HepG2 (cell line): ENCODE measurements at regions not wholly inside any gene's neighbourhood (a gene's known extent, or its start where the extent isn't known, plus 50 kb on each side); places are given as distances from the start of the nearest gene placed in this dataset.

Source experiments
- ATAC-seq: fragments of 200-7000 bp; cut with Tn5 transposase; 3 replicates; pipeline ENCODE4 v1.9.1; 2020; ENCODE audit warnings: mild to moderate bottlenecking, moderate library complexity
- BruUV-seq: library from RNA; stranded (reverse); fragments of 400-500 nt; replicated peaks from 2 replicates; lab custom pipeline; 2021; lab: Mats Ljungman, UMichigan
- CTCF ChIA-PET: fragments of 300-600 bp; formaldehyde crosslinking; extraction: SDS; loops from one replicate; lab custom pipeline; 2021; ENCODE audit warnings: low total read pairs, inconsistent platforms, low intra/inter-chr PET ratio; lab: Yijun Ruan, JAX
- POLR2A ChIA-PET: fragments of 350-600 bp; sonication (Branson Sonifier 250); formaldehyde crosslinking; loops from one replicate; lab custom pipeline; 2020; ENCODE audit warnings: antibody characterized with exemption, inconsistent platforms; lab: Yijun Ruan, JAX
- DNase-seq: peaks from one replicate; pipeline ENCODE4 v3.0.0-alpha.2; 2015; ENCODE audit warnings: low spot score
- FAIRE-seq: peaks from 3 replicates; lab custom pipeline; 2011; peaks lifted over from hg19 to GRCh38; lab: Jason Lieb, UNC
- H2AFZ ChIP-seq: one replicate; pipeline ENCODE4 v1.6.1; 2011; ENCODE audit warnings: low read length, inconsistent platforms
- H3K27ac ChIP-seq: fragments of 300-600 bp; 3 replicates; pipeline ENCODE4 v1.8.0; 2011; ENCODE audit warnings: mixed run types, mild to moderate bottlenecking, mixed read lengths, low read length, inconsistent platforms; ENCODE audit not compliant: insufficient read depth; ENCODE audit errors: extremely low read length
- H3K27me3 ChIP-seq, 2 experiments: fragments of 200-600 bp in 1 of 2; 2 replicates in 1 of 2; 3 replicates in 1 of 2; pipeline versions ENCODE4 v1.6.0 to v1.8.0; 2011; ENCODE audit warnings: low read length in 2 of 2, mild to moderate bottlenecking in 2 of 2, moderate library complexity in 2 of 2, inconsistent platforms in 1 of 2; ENCODE audit not compliant: insufficient read depth in 2 of 2, control insufficient read depth in 1 of 2
- H3K36me3 ChIP-seq, 2 experiments: fragments of 200-600 bp in 1 of 2; replicated peaks in 1 of 2; 2 replicates in 1 of 2; 3 replicates in 1 of 2; pipeline versions ENCODE4 v1.5.1 to v1.8.0; 2011; ENCODE audit warnings: low read length in 2 of 2, inconsistent platforms in 1 of 2; ENCODE audit not compliant: insufficient read depth in 2 of 2, control insufficient read depth in 1 of 2
- H3K4me1 ChIP-seq: 2 replicates; pipeline ENCODE4 v1.5.1; 2012; ENCODE audit warnings: low read length, inconsistent platforms; ENCODE audit not compliant: insufficient read depth
- H3K4me2 ChIP-seq: 2 replicates; pipeline ENCODE4 v1.6.0; 2011; ENCODE audit warnings: low read depth, low read length, inconsistent platforms
- H3K4me3 ChIP-seq, 3 experiments: fragments of 200-600 bp in 1 of 3; sonication (generic), shearing (Covaris generic) in 1 of 3; replicated peaks in 1 of 3; 2 replicates each; pipeline ENCODE4 v1.5.1; 2011 to 2016; ENCODE audit warnings: low read length in 3 of 3, inconsistent platforms in 2 of 3, low read depth in 2 of 3, mild to moderate bottlenecking in 2 of 3, control low read depth in 1 of 3, mixed read lengths in 1 of 3; ENCODE audit not compliant: insufficient read depth in 1 of 3
- H3K79me2 ChIP-seq: one replicate; pipeline ENCODE4 v1.6.1; 2011; ENCODE audit warnings: low read length, inconsistent platforms; ENCODE audit not compliant: insufficient read depth
- H3K9ac ChIP-seq: 2 replicates; pipeline ENCODE4 v1.6.0; 2011; ENCODE audit warnings: mild to moderate bottlenecking, low read depth, low read length, inconsistent platforms; ENCODE audit not compliant: insufficient read depth
- H3K9me3 ChIP-seq: 2 replicates; pipeline ENCODE4 v1.5.1; 2012; ENCODE audit warnings: mild to moderate bottlenecking, low read length
- H4K20me1 ChIP-seq: 2 replicates; pipeline ENCODE4 v1.6.0; 2011; ENCODE audit warnings: inconsistent platforms, mild to moderate bottlenecking, low read length, moderate library complexity; ENCODE audit not compliant: insufficient read depth
- FLYWCH1 ChIP-seq: sonication (generic); formaldehyde crosslinking; IDR thresholded peaks from 2 replicates; pipeline ENCODE4 v1.8.1; 2023; ENCODE audit warnings: mild to moderate bottlenecking, missing genetic modification reagents
- NR2F1 ChIP-seq, 2 experiments: fragments of 450-650 bp in 1 of 2; formaldehyde crosslinking in 1 of 2; IDR thresholded peaks; 2 replicates each; pipeline versions ENCODE4 v1.5.0 to v1.6.1; 2016 to 2020; ENCODE audit warnings: mild to moderate bottlenecking in 1 of 2, missing compliant biosample characterization in 1 of 2, missing genetic modification reagents in 1 of 2, moderate library complexity in 1 of 2
- ZFP62 ChIP-seq: sonication (generic); formaldehyde crosslinking; IDR thresholded peaks from 2 replicates; pipeline ENCODE4 v1.4.0; 2020; ENCODE audit warnings: missing genetic modification reagents
- ZNF10 ChIP-seq: sonication (generic); formaldehyde crosslinking; IDR thresholded peaks from 2 replicates; pipeline ENCODE4 v1.4.0; 2020; ENCODE audit warnings: mild to moderate bottlenecking, low read depth, missing genetic modification reagents, borderline replicate concordance
- ZNF34 ChIP-seq: sonication (generic); formaldehyde crosslinking; IDR thresholded peaks from 2 replicates; pipeline ENCODE4 v1.4.0; 2020; ENCODE audit warnings: mild to moderate bottlenecking, missing genetic modification reagents, borderline replicate concordance
- ZNF577 ChIP-seq: sonication (generic); formaldehyde crosslinking; IDR thresholded peaks from 2 replicates; pipeline ENCODE4 v1.4.0; 2020; ENCODE audit warnings: mild to moderate bottlenecking, low read depth, missing genetic modification reagents, borderline replicate concordance
- ZNF703 ChIP-seq: sonication (generic); formaldehyde crosslinking; IDR thresholded peaks from 2 replicates; pipeline ENCODE4 v1.5.1; 2020; ENCODE audit warnings: missing genetic modification reagents, mild to moderate bottlenecking, moderate library complexity, borderline replicate concordance
- ZNF747 ChIP-seq: sonication (generic); formaldehyde crosslinking; IDR thresholded peaks from 2 replicates; pipeline ENCODE4 v1.8.1; 2023; ENCODE audit warnings: missing genetic modification reagents, mild to moderate bottlenecking, borderline replicate concordance
- ZSCAN31 ChIP-seq: sonication (generic); formaldehyde crosslinking; IDR thresholded peaks from 2 replicates; pipeline ENCODE4 v1.5.0; 2020; ENCODE audit warnings: low read depth, mild to moderate bottlenecking, missing genetic modification reagents
- ZSCAN9 ChIP-seq: IDR thresholded peaks from 2 replicates; pipeline ENCODE4 v1.6.1; 2016; ENCODE audit warnings: borderline replicate concordance
- WGBS: methylation state at CpG from one replicate; pipeline ENCODE4 v1.1.6; 2017; ENCODE audit warnings: low lambda C conversion rate; 5-methylcytosine and 5-hydroxymethylcytosine counted together
- in situ Hi-C: cut with HindIII; loops from 2 replicates; pipeline ENCODE4 v1.10.0; 2017; ENCODE audit warnings: low pct_unique_long_range_greater_than_20kb; ENCODE audit not compliant: extremely low pct_ligation_motif_present
- intact Hi-C: fragments of 100-400 bp; cut with micrococcal nuclease; formaldehyde crosslinking; loops from one replicate; pipeline ENCODE4 v1.10.0; 2022; ENCODE audit not compliant: unreplicated experiment
- TF ChIP-seq, protein P1 (sequence below): sonication (generic); formaldehyde crosslinking; IDR thresholded peaks from 2 replicates; pipeline ENCODE4 v1.8.1; 2023; ENCODE audit warnings: missing genetic modification reagents, mild to moderate bottlenecking, borderline replicate concordance
- TF ChIP-seq, protein P2 (sequence below): sonication (generic); formaldehyde crosslinking; IDR thresholded peaks from 2 replicates; pipeline ENCODE4 v1.4.0; 2020; ENCODE audit warnings: missing genetic modification reagents, low read depth, mild to moderate bottlenecking, borderline replicate concordance
- TF ChIP-seq, protein P3 (sequence below): sonication (generic); formaldehyde crosslinking; IDR thresholded peaks from 2 replicates; pipeline ENCODE4 v1.4.0; 2020; ENCODE audit warnings: missing genetic modification reagents
- TF ChIP-seq, protein P4 (sequence below): sonication (generic); formaldehyde crosslinking; conservative IDR thresholded peaks from 2 replicates; pipeline ENCODE4 v1.8.0; 2022; ENCODE audit warnings: low read depth, missing genetic modification reagents

DNA sequence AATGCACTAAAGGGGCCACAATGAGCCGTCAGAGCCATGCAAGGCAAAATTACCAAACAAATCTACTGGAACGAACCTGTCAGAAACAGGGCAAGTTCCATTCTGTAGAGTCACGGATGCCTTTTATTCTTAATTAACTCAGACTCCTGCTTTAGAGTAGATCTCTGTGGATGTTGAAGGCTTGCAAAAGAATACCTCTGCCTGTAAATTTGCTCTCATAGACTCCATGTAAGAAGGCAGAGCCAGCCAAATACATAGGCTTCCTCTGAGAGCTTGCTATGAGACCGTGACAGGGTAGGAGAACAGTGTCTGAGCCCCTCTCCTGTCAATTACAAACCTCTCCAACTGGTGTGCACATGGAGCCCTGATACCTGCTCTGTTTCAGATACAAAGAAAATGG is 787.9 kb upstream of the POM121L12 start:
- intact Hi-C loops = loop anchor here (5.0 kb wide), 1 partner anchor 40 kb away; no protein-coding TSS in a partner anchor
- no peaks in the 10 kb centered on the region for H3K9me3 ChIP-seq
- H3K79me2 ChIP-seq = no peaks in the 10 kb centered on the region
- POLR2A ChIA-PET = no interaction called here
- no peaks in the 10 kb centered on the region for H3K27me3 ChIP-seq
- TF ChIP-seq ZNF703 (CRISPR knock-in tag) = no peak
- TF ChIP-seq ZNF34 (CRISPR knock-in tag) = no peak
- TF ChIP-seq, protein P1, sequence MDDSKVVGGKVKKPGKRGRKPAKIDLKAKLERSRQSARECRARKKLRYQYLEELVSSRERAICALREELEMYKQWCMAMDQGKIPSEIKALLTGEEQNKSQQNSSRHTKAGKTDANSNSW (CRISPR knock-in tag) = no peak
- no peak for TF ChIP-seq ZFP62 (CRISPR knock-in tag)
- TF ChIP-seq NR2F1 (CRISPR knock-in tag; IDR thresholded peaks at IDR 0.05) = no peak
- no peak for TF ChIP-seq ZSCAN9 (CRISPR knock-in tag)
- TF ChIP-seq, protein P2, sequence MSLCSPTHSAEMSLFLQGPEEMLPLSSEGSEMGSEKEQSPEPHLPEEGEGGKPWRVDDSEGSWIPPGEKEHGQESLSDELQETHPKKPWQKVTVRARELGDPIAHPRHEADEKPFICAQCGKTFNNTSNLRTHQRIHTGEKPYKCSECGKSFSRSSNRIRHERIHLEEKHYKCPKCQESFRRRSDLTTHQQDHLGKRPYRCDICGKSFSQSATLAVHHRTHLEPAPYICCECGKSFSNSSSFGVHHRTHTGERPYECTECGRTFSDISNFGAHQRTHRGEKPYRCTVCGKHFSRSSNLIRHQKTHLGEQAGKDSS (CRISPR knock-in tag) = no peak
- TF ChIP-seq, all 625 proteins: peak for 0
- ATAC-seq (no peak), FAIRE-seq (no peak), DNase-seq (no peak)
- in situ Hi-C loops = no loop called here
- H4K20me1 ChIP-seq = no peaks in the 10 kb centered on the region
- 10% methylated on average over 4 of the region's 4 CpGs for WGBS
- H3K27ac ChIP-seq = no peak overlapping the region
- H3K4me1 ChIP-seq = no peaks in the 10 kb centered on the region
- H2AFZ ChIP-seq = no peak overlapping the region
- CTCF ChIA-PET = no interaction called here
- H3K36me3 ChIP-seq = no peaks in the 10 kb centered on the region
- H3K4me3 ChIP-seq = no peak overlapping the region
- H3K9ac ChIP-seq = no peak overlapping the region
- H3K4me2 ChIP-seq = no peak overlapping the region
- no TSS peak for BruUV-seq

DNA sequence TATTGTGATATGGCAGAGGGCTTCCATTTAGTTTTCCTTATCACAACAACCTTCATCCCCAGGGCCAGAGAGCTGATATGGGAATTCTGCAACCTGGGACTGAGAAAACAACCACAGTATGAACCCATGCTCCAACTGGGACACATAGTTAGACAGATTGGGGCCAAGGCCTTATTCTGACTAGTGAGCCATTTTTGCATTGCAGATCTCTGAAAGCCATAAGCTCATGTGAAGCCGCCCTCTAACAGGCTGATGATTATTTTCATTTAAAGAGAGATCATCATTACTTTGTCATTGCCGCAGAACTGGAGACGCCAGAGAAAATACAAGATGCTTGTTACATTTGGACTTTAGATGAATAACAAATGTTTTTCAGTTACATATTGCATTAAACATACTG is 791.7 kb upstream of the POM121L12 start:
- Histone ChIP-seq H3K4me2 (no peak overlapping the region), H3K79me2 (no peaks in the 10 kb centered on the region), H3K9me3 (no peaks in the 10 kb centered on the region), H4K20me1 (no peaks in the 10 kb centered on the region), H3K4me1 (no peaks in the 10 kb centered on the region), H3K4me3 (no peak overlapping the region), H3K36me3 (no peaks in the 10 kb centered on the region), H3K27me3 (no peaks in the 10 kb centered on the region), H3K27ac (no peak overlapping the region), H3K9ac (no peak overlapping the region), H2AFZ (no peak overlapping the region)
- ChIA-PET CTCF (no interaction called here), POLR2A (no interaction called here)
- no peak for ATAC-seq
- DNase-seq = no peak
- no peak for FAIRE-seq
- BruUV-seq = no TSS peak
- intact Hi-C loops = no loop called here
- 69% methylated on average over 3 of the region's 3 CpGs for WGBS
- in situ Hi-C loops = no loop called here
- no peak for TF ChIP-seq ZNF10 (CRISPR knock-in tag)
- TF ChIP-seq, protein P3, sequence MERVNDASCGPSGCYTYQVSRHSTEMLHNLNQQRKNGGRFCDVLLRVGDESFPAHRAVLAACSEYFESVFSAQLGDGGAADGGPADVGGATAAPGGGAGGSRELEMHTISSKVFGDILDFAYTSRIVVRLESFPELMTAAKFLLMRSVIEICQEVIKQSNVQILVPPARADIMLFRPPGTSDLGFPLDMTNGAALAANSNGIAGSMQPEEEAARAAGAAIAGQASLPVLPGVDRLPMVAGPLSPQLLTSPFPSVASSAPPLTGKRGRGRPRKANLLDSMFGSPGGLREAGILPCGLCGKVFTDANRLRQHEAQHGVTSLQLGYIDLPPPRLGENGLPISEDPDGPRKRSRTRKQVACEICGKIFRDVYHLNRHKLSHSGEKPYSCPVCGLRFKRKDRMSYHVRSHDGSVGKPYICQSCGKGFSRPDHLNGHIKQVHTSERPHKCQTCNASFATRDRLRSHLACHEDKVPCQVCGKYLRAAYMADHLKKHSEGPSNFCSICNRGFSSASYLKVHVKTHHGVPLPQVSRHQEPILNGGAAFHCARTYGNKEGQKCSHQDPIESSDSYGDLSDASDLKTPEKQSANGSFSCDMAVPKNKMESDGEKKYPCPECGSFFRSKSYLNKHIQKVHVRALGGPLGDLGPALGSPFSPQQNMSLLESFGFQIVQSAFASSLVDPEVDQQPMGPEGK (CRISPR knock-in tag) = no peak
- TF ChIP-seq, protein P4, sequence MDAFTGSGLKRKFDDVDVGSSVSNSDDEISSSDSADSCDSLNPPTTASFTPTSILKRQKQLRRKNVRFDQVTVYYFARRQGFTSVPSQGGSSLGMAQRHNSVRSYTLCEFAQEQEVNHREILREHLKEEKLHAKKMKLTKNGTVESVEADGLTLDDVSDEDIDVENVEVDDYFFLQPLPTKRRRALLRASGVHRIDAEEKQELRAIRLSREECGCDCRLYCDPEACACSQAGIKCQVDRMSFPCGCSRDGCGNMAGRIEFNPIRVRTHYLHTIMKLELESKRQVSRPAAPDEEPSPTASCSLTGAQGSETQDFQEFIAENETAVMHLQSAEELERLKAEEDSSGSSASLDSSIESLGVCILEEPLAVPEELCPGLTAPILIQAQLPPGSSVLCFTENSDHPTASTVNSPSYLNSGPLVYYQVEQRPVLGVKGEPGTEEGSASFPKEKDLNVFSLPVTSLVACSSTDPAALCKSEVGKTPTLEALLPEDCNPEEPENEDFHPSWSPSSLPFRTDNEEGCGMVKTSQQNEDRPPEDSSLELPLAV (CRISPR knock-in tag) = no peak
- TF ChIP-seq ZNF577 (CRISPR knock-in tag) = no peak
- TF ChIP-seq FLYWCH1 (CRISPR knock-in tag) = no peak
- TF ChIP-seq ZNF747 (CRISPR knock-in tag) = no peak
- TF ChIP-seq ZSCAN31 (CRISPR knock-in tag) = no peak
